ENCODE measurements at regions not wholly inside any gene's neighbourhood (a gene's known extent, or its start where the extent isn't known, plus 50 kb on each side); places are given as distances from the start of the nearest gene placed in this dataset.

GRCh38 chr2:12048550-12048949 is 302.1 kb downstream of the LPIN1 start:
- no peak for TF ChIP-seq TAF1 (IDR thresholded peaks at IDR 0.05; ENCODE audit: borderline replicate concordance, low read depth, low read length)
- no peak for TF ChIP-seq POLR2A (IDR thresholded peaks at IDR 0.05; ENCODE audit: low read depth, low read length)
- no peak for TF ChIP-seq POLR2AphosphoS5 (IDR thresholded peaks at IDR 0.05; ENCODE audit: low read depth, low read length)
